ENCODE measurements at regions not wholly inside any gene's neighbourhood (a gene's known extent, or its start where the extent isn't known, plus 50 kb on each side); places are given as distances from the start of the nearest gene placed in this dataset.
A peak's percentile ranks its signal among the peaks of the same experiment; 100 is the strongest.

- no peak overlapping the region for H3K14ac ChIP-seq (ENCODE audit: low read length in 2 of 2)
- no peaks in the 10 kb centered on the region for H3K27me3 ChIP-seq (ENCODE audit: control insufficient read depth in 1 of 2, insufficient read depth in 1 of 2, low read length in 2 of 2)
- H2AFZ ChIP-seq (ENCODE audit: low read depth, low read length) = no peak overlapping the region
- H3K4me2 ChIP-seq (ENCODE audit: low read length, poor library complexity, severe bottlenecking) = no peak overlapping the region
- H3K4me3 ChIP-seq (ENCODE audit: insufficient read depth in 1 of 2, low read depth in 1 of 2, low read length in 2 of 2) = no peak overlapping the region
- no peak overlapping the region for H3K9ac ChIP-seq (ENCODE audit: low read length)
- H3K27ac ChIP-seq (ENCODE audit: low read length, poor library complexity, severe bottlenecking) = no peak overlapping the region
- H3K4me1 ChIP-seq (ENCODE audit: control insufficient read depth, insufficient read depth, low read depth, low read length) = no peaks in the 10 kb centered on the region
- no peak overlapping the region for H2AK5ac ChIP-seq (ENCODE audit: low read length, severe bottlenecking)
- H3K23ac ChIP-seq (ENCODE audit: low read length in 2 of 2) = no peak overlapping the region
- no peak overlapping the region for H2BK5ac ChIP-seq (ENCODE audit: low read depth, low read length, poor library complexity, severe bottlenecking)
- H3K18ac ChIP-seq (ENCODE audit: low read depth in 1 of 2, low read length in 2 of 2) = no peak overlapping the region
- no peak overlapping the region for H4K91ac ChIP-seq (ENCODE audit: low read length)
- H3K36me3 ChIP-seq (ENCODE audit: control insufficient read depth in 1 of 2, insufficient read depth in 2 of 2, low read depth in 1 of 2, low read length in 2 of 2) = no peaks in the 10 kb centered on the region
- H3K79me1 ChIP-seq (replicated peaks; ENCODE audit: low read length, poor library complexity, severe bottlenecking) = no peaks in the 10 kb centered on the region
- no peak overlapping the region for H2BK12ac ChIP-seq (ENCODE audit: low read length in 2 of 2)
- no peak overlapping the region for H2BK15ac ChIP-seq (ENCODE audit: low read depth, poor library complexity, severe bottlenecking)
- H3K9me3 ChIP-seq (ENCODE audit: control insufficient read depth, low read length) = no peaks in the 10 kb centered on the region
- no peak overlapping the region for H4K8ac ChIP-seq (ENCODE audit: low read length)
- no peak for DNase-seq
- WGBS = 71% methylated on average over 3 of the region's 3 CpGs
- H2BK120ac ChIP-seq (ENCODE audit: low read depth, low read length) = no peak overlapping the region
- no peak overlapping the region for H3K4ac ChIP-seq (ENCODE audit: low read depth in 1 of 2, low read length in 2 of 2)
These were observed 188.1 kb upstream of the MYO3A start for GRCh38 chr10:25745976-25746375.

DNA sequence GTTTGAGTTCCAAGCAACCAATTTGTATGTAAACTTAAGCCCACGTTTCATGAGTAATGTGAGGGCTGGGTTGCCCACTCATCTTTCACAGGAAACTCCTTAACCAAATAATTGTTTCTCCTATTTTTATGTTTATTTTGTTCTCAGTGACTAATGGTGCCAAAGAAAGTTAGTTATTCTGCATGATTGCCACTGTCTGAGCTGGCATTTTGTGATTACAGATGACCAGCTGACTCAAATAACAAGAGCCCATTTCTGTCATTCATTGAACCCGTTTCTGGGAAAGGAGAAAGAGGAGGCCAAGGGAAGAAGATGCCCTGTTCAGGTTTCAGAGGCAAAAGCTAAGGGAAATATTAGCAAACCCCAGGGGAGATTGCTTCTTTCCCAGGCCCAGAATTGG lies 186.9 kb upstream of the MYO3A start:
- DNase-seq = no peak
- no peak overlapping the region for H3K27ac ChIP-seq (ENCODE audit: low read length, poor library complexity, severe bottlenecking)
- no peak overlapping the region for H4K91ac ChIP-seq (ENCODE audit: low read length)
- no peak overlapping the region for H3K4me2 ChIP-seq (ENCODE audit: low read length, poor library complexity, severe bottlenecking)
- no peak overlapping the region for H3K14ac ChIP-seq (ENCODE audit: low read length in 2 of 2)
- H3K36me3 ChIP-seq (ENCODE audit: control insufficient read depth in 1 of 2, insufficient read depth in 2 of 2, low read depth in 1 of 2, low read length in 2 of 2) = no peaks in the 10 kb centered on the region
- H3K18ac ChIP-seq (ENCODE audit: low read depth in 1 of 2, low read length in 2 of 2) = no peak overlapping the region
- no peak overlapping the region for H2BK120ac ChIP-seq (ENCODE audit: low read depth, low read length)
- no peak overlapping the region for H3K9ac ChIP-seq (ENCODE audit: low read length)
- H3K4ac ChIP-seq (ENCODE audit: low read depth in 1 of 2, low read length in 2 of 2) = no peak overlapping the region
- H3K9me3 ChIP-seq (ENCODE audit: control insufficient read depth, low read length) = no peaks in the 10 kb centered on the region
- no peak overlapping the region for H2AK5ac ChIP-seq (ENCODE audit: low read length, severe bottlenecking)
- H3K27me3 ChIP-seq (ENCODE audit: control insufficient read depth in 1 of 2, insufficient read depth in 1 of 2, low read length in 2 of 2) = no peaks in the 10 kb centered on the region
- no peak overlapping the region for H3K4me3 ChIP-seq (ENCODE audit: insufficient read depth in 1 of 2, low read depth in 1 of 2, low read length in 2 of 2)
- H2BK15ac ChIP-seq (ENCODE audit: low read depth, poor library complexity, severe bottlenecking) = no peak overlapping the region
- no peaks in the 10 kb centered on the region for H3K4me1 ChIP-seq (ENCODE audit: control insufficient read depth, insufficient read depth, low read depth, low read length)
- no peak overlapping the region for H2AFZ ChIP-seq (ENCODE audit: low read depth, low read length)
- H3K23ac ChIP-seq (ENCODE audit: low read length in 2 of 2) = no peak overlapping the region
- no peak overlapping the region for H2BK5ac ChIP-seq (ENCODE audit: low read depth, low read length, poor library complexity, severe bottlenecking)
- H4K8ac ChIP-seq (ENCODE audit: low read length) = no peak overlapping the region
- WGBS = 36% methylated on average over 1 of the region's 2 CpGs
- no peaks in the 10 kb centered on the region for H3K79me1 ChIP-seq (replicated peaks; ENCODE audit: low read length, poor library complexity, severe bottlenecking)
- H2BK12ac ChIP-seq (ENCODE audit: low read length in 2 of 2) = no peak overlapping the region

- Histone ChIP-seq H3K18ac (ENCODE audit: low read depth in 1 of 2, low read length in 2 of 2) (no peak overlapping the region), H4K91ac (ENCODE audit: low read length) (no peak overlapping the region), H2BK12ac (ENCODE audit: low read length in 2 of 2) (no peak overlapping the region), H3K27me3 (ENCODE audit: control insufficient read depth in 1 of 2, insufficient read depth in 1 of 2, low read length in 2 of 2) (no peaks in the 10 kb centered on the region), H3K4me1 (ENCODE audit: control insufficient read depth, insufficient read depth, low read depth, low read length) (no peaks in the 10 kb centered on the region), H3K4me3 (ENCODE audit: insufficient read depth in 1 of 2, low read depth in 1 of 2, low read length in 2 of 2) (no peak overlapping the region), H2BK120ac (ENCODE audit: low read depth, low read length) (no peak overlapping the region), H3K4ac (ENCODE audit: low read depth in 1 of 2, low read length in 2 of 2) (no peak overlapping the region), H3K27ac (ENCODE audit: low read length, poor library complexity, severe bottlenecking) (no peak overlapping the region), H2AK5ac (ENCODE audit: low read length, severe bottlenecking) (no peak overlapping the region), H2AFZ (ENCODE audit: low read depth, low read length) (no peak overlapping the region), H2BK5ac (ENCODE audit: low read depth, low read length, poor library complexity, severe bottlenecking) (no peak overlapping the region), H3K79me1 (replicated peaks; ENCODE audit: low read length, poor library complexity, severe bottlenecking) (no peaks in the 10 kb centered on the region), H3K14ac (ENCODE audit: low read length in 2 of 2) (no peak overlapping the region), H3K36me3 (ENCODE audit: control insufficient read depth in 1 of 2, insufficient read depth in 2 of 2, low read depth in 1 of 2, low read length in 2 of 2) (no peaks in the 10 kb centered on the region), H4K8ac (ENCODE audit: low read length) (no peak overlapping the region), H2BK15ac (ENCODE audit: low read depth, poor library complexity, severe bottlenecking) (no peak overlapping the region), H3K4me2 (ENCODE audit: low read length, poor library complexity, severe bottlenecking) (no peak overlapping the region), H3K9ac (ENCODE audit: low read length) (no peak overlapping the region), H3K23ac (ENCODE audit: low read length in 2 of 2) (no peak overlapping the region), H3K9me3 (ENCODE audit: control insufficient read depth, low read length) (no peaks in the 10 kb centered on the region)
- no peak for DNase-seq
- WGBS = 61% methylated on average over 3 of the region's 4 CpGs
These were observed 185.5 kb upstream of the MYO3A start for GRCh38 chr10:25748509-25748908.

- Histone ChIP-seq H3K18ac (ENCODE audit: low read depth in 1 of 2, low read length in 2 of 2) (no peak overlapping the region), H2AK5ac (ENCODE audit: low read length, severe bottlenecking) (no peak overlapping the region), H3K27ac (ENCODE audit: low read length, poor library complexity, severe bottlenecking) (no peak overlapping the region), H3K36me3 (ENCODE audit: control insufficient read depth in 1 of 2, insufficient read depth in 2 of 2, low read depth in 1 of 2, low read length in 2 of 2) (no peaks in the 10 kb centered on the region), H3K4me1 (ENCODE audit: control insufficient read depth, insufficient read depth, low read depth, low read length) (no peaks in the 10 kb centered on the region), H3K4me3 (ENCODE audit: insufficient read depth in 1 of 2, low read depth in 1 of 2, low read length in 2 of 2) (no peak overlapping the region), H2BK120ac (ENCODE audit: low read depth, low read length) (no peak overlapping the region), H3K27me3 (ENCODE audit: control insufficient read depth in 1 of 2, insufficient read depth in 1 of 2, low read length in 2 of 2) (no peaks in the 10 kb centered on the region), H3K4me2 (ENCODE audit: low read length, poor library complexity, severe bottlenecking) (no peak overlapping the region), H4K8ac (ENCODE audit: low read length) (no peak overlapping the region), H2AFZ (ENCODE audit: low read depth, low read length) (no peak overlapping the region), H3K79me1 (replicated peaks; ENCODE audit: low read length, poor library complexity, severe bottlenecking) (no peaks in the 10 kb centered on the region), H3K4ac (ENCODE audit: low read depth in 1 of 2, low read length in 2 of 2) (no peak overlapping the region), H3K14ac (ENCODE audit: low read length in 2 of 2) (no peak overlapping the region), H3K23ac (ENCODE audit: low read length in 2 of 2) (no peak overlapping the region), H2BK15ac (ENCODE audit: low read depth, poor library complexity, severe bottlenecking) (no peak overlapping the region), H2BK5ac (ENCODE audit: low read depth, low read length, poor library complexity, severe bottlenecking) (no peak overlapping the region), H3K9ac (ENCODE audit: low read length) (peak overlapping the region; percentile 45), H4K91ac (ENCODE audit: low read length) (no peak overlapping the region), H2BK12ac (ENCODE audit: low read length in 2 of 2) (no peak overlapping the region), H3K9me3 (ENCODE audit: control insufficient read depth, low read length) (no peaks in the 10 kb centered on the region)
- WGBS = 31% methylated on average over 2 of the region's 2 CpGs
- peak; percentile 48 for DNase-seq
These were observed 180.3 kb upstream of the MYO3A start for GRCh38 chr10:25753776-25754175.

Data from mesenchymal stem cell (in vitro differentiated cells and primary cell).